Activated naive CD4-positive, alpha-beta T cell treated with anti-CD3 and anti-CD28 coated beads, Interleukin-2, amount 50 U/mL, for 24 hours (primary cell): ENCODE measurements at regions not wholly inside any gene's neighbourhood (a gene's known extent, or its start where the extent isn't known, plus 50 kb on each side); places are given as distances from the start of the nearest gene placed in this dataset.

Experiments
- H3K27ac Mint-ChIP-seq: one replicate; pipeline ENCODE4 v1.8.0; 2021; ENCODE audit warnings: mild to moderate bottlenecking, mixed read lengths
- H3K27me3 Mint-ChIP-seq: one replicate; pipeline ENCODE4 v1.8.0; 2021; ENCODE audit warnings: mixed read lengths
- H3K36me3 Mint-ChIP-seq: one replicate; pipeline ENCODE4 v1.8.0; 2021; ENCODE audit warnings: mixed read lengths
- H3K4me1 Mint-ChIP-seq: one replicate; pipeline ENCODE4 v1.8.0; 2021; ENCODE audit warnings: mixed read lengths
- H3K4me3 Mint-ChIP-seq: one replicate; pipeline ENCODE4 v1.8.0; 2021; ENCODE audit warnings: mild to moderate bottlenecking, mixed read lengths
- H3K9me3 Mint-ChIP-seq: one replicate; pipeline ENCODE4 v1.8.0; 2021; ENCODE audit warnings: mixed read lengths

- Mint-ChIP-seq H3K27ac (no peak overlapping the region), H3K9me3 (no peaks in the 10 kb centered on the region), H3K4me3 (no peak overlapping the region), H3K27me3 (peaks cover 9% of the 10 kb centered on the region), H3K4me1 (no peaks in the 10 kb centered on the region), H3K36me3 (no peaks in the 10 kb centered on the region)
These were observed 53.6 kb upstream of the DPT start for GRCh38 chr1:168782559-168783116.

GRCh38 chr1:168783458-168784210, 54.6 kb upstream of the DPT start:
- H3K27ac Mint-ChIP-seq = no peak overlapping the region
- H3K4me3 Mint-ChIP-seq = no peak overlapping the region
- no peaks in the 10 kb centered on the region for H3K9me3 Mint-ChIP-seq
- H3K27me3 Mint-ChIP-seq = peaks cover 9% of the 10 kb centered on the region
- H3K36me3 Mint-ChIP-seq = no peaks in the 10 kb centered on the region
- H3K4me1 Mint-ChIP-seq = no peaks in the 10 kb centered on the region

- Mint-ChIP-seq H3K27me3 (peaks cover 9% of the 10 kb centered on the region), H3K4me3 (no peak overlapping the region), H3K9me3 (no peaks in the 10 kb centered on the region), H3K4me1 (no peaks in the 10 kb centered on the region), H3K27ac (no peak overlapping the region), H3K36me3 (no peaks in the 10 kb centered on the region)
These were observed 57.7 kb upstream of the DPT start for GRCh38 chr1:168786476-168787330.

- Mint-ChIP-seq H3K4me3 (no peak overlapping the region), H3K9me3 (no peaks in the 10 kb centered on the region), H3K36me3 (no peaks in the 10 kb centered on the region), H3K4me1 (no peaks in the 10 kb centered on the region), H3K27me3 (peaks cover 9% of the 10 kb centered on the region), H3K27ac (no peak overlapping the region)
These were observed 59.3 kb upstream of the DPT start for GRCh38 chr1:168788258-168788657.

GRCh38 chr1:168789501-168789900, 60.5 kb upstream of the DPT start:
- Mint-ChIP-seq H3K4me1 (no peaks in the 10 kb centered on the region), H3K36me3 (no peaks in the 10 kb centered on the region), H3K9me3 (no peaks in the 10 kb centered on the region), H3K4me3 (no peak overlapping the region), H3K27ac (no peak overlapping the region), H3K27me3 (peaks cover 7% of the 10 kb centered on the region)

- no peaks in the 10 kb centered on the region for H3K4me1 Mint-ChIP-seq
- peaks cover 9% of the 10 kb centered on the region for H3K27me3 Mint-ChIP-seq
- H3K9me3 Mint-ChIP-seq = no peaks in the 10 kb centered on the region
- H3K36me3 Mint-ChIP-seq = no peaks in the 10 kb centered on the region
- no peak overlapping the region for H3K27ac Mint-ChIP-seq
- H3K4me3 Mint-ChIP-seq = no peak overlapping the region
These were observed 63.1 kb upstream of the DPT start for GRCh38 chr1:168792142-168792541.

GRCh38 chr1:168792592-168793125, 63.7 kb upstream of the DPT start:
- no peaks in the 10 kb centered on the region for H3K36me3 Mint-ChIP-seq
- peaks cover 9% of the 10 kb centered on the region for H3K27me3 Mint-ChIP-seq
- no peaks in the 10 kb centered on the region for H3K4me1 Mint-ChIP-seq
- no peaks in the 10 kb centered on the region for H3K9me3 Mint-ChIP-seq
- no peak overlapping the region for H3K4me3 Mint-ChIP-seq
- H3K27ac Mint-ChIP-seq = no peak overlapping the region

- Mint-ChIP-seq H3K9me3 (no peaks in the 10 kb centered on the region), H3K4me1 (no peaks in the 10 kb centered on the region)
These were observed 65.1 kb upstream of the DPT start for GRCh38 chr1:168794057-168794456.

GRCh38 chr1:168795681-168796080, 66.7 kb upstream of the DPT start:
- Mint-ChIP-seq H3K4me1 (no peaks in the 10 kb centered on the region), H3K4me3 (no peak overlapping the region), H3K36me3 (no peaks in the 10 kb centered on the region), H3K27me3 (peaks cover 7% of the 10 kb centered on the region), H3K9me3 (no peaks in the 10 kb centered on the region), H3K27ac (no peak overlapping the region)

More at GRCh38 chr1:168794057-168794456, 65.1 kb upstream of the DPT start:
- no peak overlapping the region for H3K4me3 Mint-ChIP-seq
- peaks cover 10% of the 10 kb centered on the region for H3K27me3 Mint-ChIP-seq
- no peaks in the 10 kb centered on the region for H3K36me3 Mint-ChIP-seq
- no peak overlapping the region for H3K27ac Mint-ChIP-seq

- Mint-ChIP-seq H3K4me3 (no peak overlapping the region), H3K27ac (no peak overlapping the region), H3K27me3 (peaks cover 5% of the 10 kb centered on the region), H3K4me1 (no peaks in the 10 kb centered on the region), H3K36me3 (no peaks in the 10 kb centered on the region), H3K9me3 (no peaks in the 10 kb centered on the region)
These were observed 71.1 kb upstream of the DPT start for GRCh38 chr1:168799927-168800605.

- Mint-ChIP-seq H3K27me3 (peaks cover 5% of the 10 kb centered on the region), H3K36me3 (no peaks in the 10 kb centered on the region), H3K4me3 (no peak overlapping the region), H3K27ac (no peak overlapping the region), H3K9me3 (no peaks in the 10 kb centered on the region), H3K4me1 (no peaks in the 10 kb centered on the region)
These were observed 72.2 kb upstream of the DPT start for GRCh38 chr1:168801032-168801745.

- Mint-ChIP-seq H3K27me3 (peaks cover 2% of the 10 kb centered on the region), H3K4me1 (no peaks in the 10 kb centered on the region)
These were observed 75.0 kb upstream of the DPT start for GRCh38 chr1:168803806-168804510.

GRCh38 chr1:168806952-168807351, 77.9 kb upstream of the DPT start:
- Mint-ChIP-seq H3K4me1 (no peaks in the 10 kb centered on the region), H3K27ac (no peak overlapping the region), H3K4me3 (no peak overlapping the region), H3K27me3 (peaks cover 3% of the 10 kb centered on the region), H3K9me3 (no peaks in the 10 kb centered on the region), H3K36me3 (no peaks in the 10 kb centered on the region)

More at GRCh38 chr1:168803806-168804510, 75.0 kb upstream of the DPT start:
- no peaks in the 10 kb centered on the region for H3K9me3 Mint-ChIP-seq
- H3K27ac Mint-ChIP-seq = no peak overlapping the region
- no peaks in the 10 kb centered on the region for H3K36me3 Mint-ChIP-seq
- H3K4me3 Mint-ChIP-seq = no peak overlapping the region

GRCh38 chr1:168811176-168811575, 82.2 kb upstream of the DPT start:
- Mint-ChIP-seq H3K9me3 (no peaks in the 10 kb centered on the region), H3K27me3 (peaks cover 1% of the 10 kb centered on the region), H3K36me3 (no peaks in the 10 kb centered on the region), H3K4me3 (no peak overlapping the region), H3K27ac (no peak overlapping the region), H3K4me1 (no peaks in the 10 kb centered on the region)
